Karpas-422 (cell line): ENCODE measurements at regions not wholly inside any gene's neighbourhood (a gene's known extent, or its start where the extent isn't known, plus 50 kb on each side); places are given as distances from the start of the nearest gene placed in this dataset.

Experiments
- DNase-seq: peaks from one replicate; pipeline ENCODE4 v3.0.0-alpha.2; 2015
- H2AFZ ChIP-seq: fragments of 200-600 bp; sonication (generic); 2 replicates; pipeline ENCODE4 v1.6.1; 2014; ENCODE audit warnings: antibody characterized with exemption, low read length, mixed read lengths
- H3K27ac ChIP-seq: fragments of 200-600 bp; sonication (generic); 2 replicates; pipeline ENCODE4 v1.5.1; 2014; ENCODE audit warnings: mild to moderate bottlenecking, low read length, moderate library complexity
- H3K27me3 ChIP-seq: fragments of 200-600 bp; sonication (generic); 2 replicates; pipeline ENCODE4 v1.6.1; 2014; ENCODE audit warnings: low read length, mixed read lengths
- H3K36me3 ChIP-seq: fragments of 200-600 bp; sonication (generic); 2 replicates; pipeline ENCODE4 v1.6.1; 2014; ENCODE audit warnings: low read length, mixed read lengths; ENCODE audit not compliant: insufficient read depth
- H3K4me1 ChIP-seq: fragments of 200-600 bp; sonication (generic); 2 replicates; pipeline ENCODE4 v1.6.1; 2014; ENCODE audit warnings: mild to moderate bottlenecking, low read length, mixed read lengths
- H3K4me2 ChIP-seq: fragments of 200-600 bp; sonication (generic); 2 replicates; pipeline ENCODE4 v1.6.1; 2014; ENCODE audit warnings: low read length, low read depth, mild to moderate bottlenecking; ENCODE audit not compliant: poor library complexity, severe bottlenecking
- H3K4me3 ChIP-seq: fragments of 200-600 bp; sonication (generic); 2 replicates; pipeline ENCODE4 v1.5.1; 2014; ENCODE audit warnings: mild to moderate bottlenecking, antibody characterized with exemption, low read length, mixed read lengths
- H3K79me2 ChIP-seq: fragments of 200-600 bp; sonication (generic); 2 replicates; pipeline ENCODE4 v1.6.1; 2014; ENCODE audit warnings: mild to moderate bottlenecking, low read length, mixed read lengths
- H3K9ac ChIP-seq: fragments of 200-600 bp; sonication (generic); 2 replicates; pipeline ENCODE4 v1.6.0; 2014; ENCODE audit warnings: low read length
- H3K9me2 ChIP-seq: fragments of 200-600 bp; sonication (generic), shearing (Covaris generic); replicated peaks from 2 replicates; pipeline ENCODE4 v1.6.0; 2014; ENCODE audit warnings: mild to moderate bottlenecking, low read length, moderate library complexity; ENCODE audit not compliant: insufficient read depth
- H3K9me3 ChIP-seq: fragments of 300-700, 200-600 bp; sonication (generic); 2 replicates; pipeline ENCODE4 v1.6.1; 2014; ENCODE audit warnings: low read length, mixed read lengths
- H4K20me1 ChIP-seq: fragments of 200-600 bp; sonication (generic); 2 replicates; pipeline ENCODE4 v1.6.1; 2014; ENCODE audit warnings: mild to moderate bottlenecking, antibody characterized with exemption, low read length, low read depth; ENCODE audit not compliant: insufficient read depth

- no peak overlapping the region for H3K4me3 ChIP-seq
- no peak for DNase-seq
- no peak overlapping the region for H3K4me2 ChIP-seq
- H3K79me2 ChIP-seq: no peaks in the 10 kb centered on the region
- no peaks in the 10 kb centered on the region for H3K27me3 ChIP-seq
- H3K27ac ChIP-seq: no peak overlapping the region
- no peak overlapping the region for H3K9ac ChIP-seq
- H3K9me3 ChIP-seq: peaks cover 60% of the 10 kb centered on the region
- H2AFZ ChIP-seq: no peak overlapping the region
- no peaks in the 10 kb centered on the region for H3K9me2 ChIP-seq
- H3K4me1 ChIP-seq: no peaks in the 10 kb centered on the region
- H4K20me1 ChIP-seq: no peaks in the 10 kb centered on the region
- no peaks in the 10 kb centered on the region for H3K36me3 ChIP-seq
Measured at GRCh38 chr21:23644768-23645167, 1962.5 kb downstream of the MRPL39 start.

GRCh38 chr21:23639721-23640120, 1967.6 kb downstream of the MRPL39 start:
- H3K4me3 ChIP-seq: no peak overlapping the region
- no peaks in the 10 kb centered on the region for H4K20me1 ChIP-seq
- H2AFZ ChIP-seq: no peak overlapping the region
- no peaks in the 10 kb centered on the region for H3K27me3 ChIP-seq
- no peaks in the 10 kb centered on the region for H3K79me2 ChIP-seq
- no peak overlapping the region for H3K9ac ChIP-seq
- H3K36me3 ChIP-seq: no peaks in the 10 kb centered on the region
- DNase-seq: no peak
- no peak overlapping the region for H3K4me2 ChIP-seq
- peaks cover 46% of the 10 kb centered on the region for H3K9me3 ChIP-seq
- no peaks in the 10 kb centered on the region for H3K9me2 ChIP-seq
- no peak overlapping the region for H3K27ac ChIP-seq
- no peaks in the 10 kb centered on the region for H3K4me1 ChIP-seq

GRCh38 chr21:23638131-23638695, 1969.1 kb downstream of the MRPL39 start:
- Histone ChIP-seq H3K9me2 (no peaks in the 10 kb centered on the region), H4K20me1 (no peaks in the 10 kb centered on the region), H3K4me2 (no peak overlapping the region), H3K27ac (no peak overlapping the region), H3K4me3 (no peak overlapping the region), H3K9me3 (peaks cover 41% of the 10 kb centered on the region), H3K36me3 (no peaks in the 10 kb centered on the region), H2AFZ (no peak overlapping the region), H3K4me1 (no peaks in the 10 kb centered on the region), H3K27me3 (no peaks in the 10 kb centered on the region), H3K9ac (no peak overlapping the region), H3K79me2 (no peaks in the 10 kb centered on the region)
- no peak for DNase-seq

GRCh38 chr21:23633447-23633940, 1973.8 kb downstream of the MRPL39 start:
- H3K27me3 ChIP-seq: no peaks in the 10 kb centered on the region
- H3K9me2 ChIP-seq: no peaks in the 10 kb centered on the region
- peaks cover 26% of the 10 kb centered on the region for H3K9me3 ChIP-seq

GRCh38 chr21:23624281-23624680, 1983.0 kb downstream of the MRPL39 start:
- no peaks in the 10 kb centered on the region for H3K9me2 ChIP-seq

More at GRCh38 chr21:23633447-23633940, 1973.8 kb downstream of the MRPL39 start:
- H3K27ac ChIP-seq: no peak overlapping the region
- H3K4me3 ChIP-seq: no peak overlapping the region
- no peak overlapping the region for H2AFZ ChIP-seq
- no peak overlapping the region for H3K9ac ChIP-seq
- H3K4me2 ChIP-seq: no peak overlapping the region
- DNase-seq: no peak
- no peaks in the 10 kb centered on the region for H4K20me1 ChIP-seq
- H3K4me1 ChIP-seq: no peaks in the 10 kb centered on the region
- no peaks in the 10 kb centered on the region for H3K79me2 ChIP-seq
- no peaks in the 10 kb centered on the region for H3K36me3 ChIP-seq

DNA sequence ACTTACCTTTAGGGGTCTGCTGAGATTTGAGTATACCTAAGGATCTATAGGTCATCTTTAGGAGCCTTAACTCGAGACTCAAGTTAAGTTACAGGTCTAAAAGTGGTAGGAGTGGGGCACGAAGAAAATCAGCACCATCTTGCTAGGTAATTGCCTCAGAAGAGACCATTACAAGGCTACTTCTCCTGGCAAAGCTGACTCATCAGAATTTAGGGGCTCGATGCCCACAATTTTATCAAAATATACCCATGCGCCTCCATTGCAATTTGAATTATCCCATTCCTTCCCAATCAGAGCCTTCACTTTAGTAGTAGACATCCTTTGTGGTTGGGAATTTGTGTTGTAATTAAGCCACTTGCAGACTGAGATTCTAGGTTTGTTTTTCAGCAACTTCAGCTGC, 1994.3 kb downstream of the MRPL39 start:
- Histone ChIP-seq H3K9me2 (no peaks in the 10 kb centered on the region), H3K27me3 (no peaks in the 10 kb centered on the region), H3K36me3 (no peaks in the 10 kb centered on the region), H3K27ac (no peak overlapping the region), H3K4me3 (no peak overlapping the region), H3K9ac (no peak overlapping the region), H4K20me1 (no peaks in the 10 kb centered on the region), H3K79me2 (no peaks in the 10 kb centered on the region), H3K4me2 (no peak overlapping the region), H3K4me1 (no peaks in the 10 kb centered on the region), H3K9me3 (peaks cover 18% of the 10 kb centered on the region), H2AFZ (no peak overlapping the region)
- no peak for DNase-seq

More at GRCh38 chr21:23624281-23624680, 1983.0 kb downstream of the MRPL39 start:
- Histone ChIP-seq H2AFZ (no peak overlapping the region), H3K4me2 (no peak overlapping the region), H3K27ac (no peak overlapping the region), H3K79me2 (no peaks in the 10 kb centered on the region), H3K9me3 (peaks cover 22% of the 10 kb centered on the region), H3K9ac (no peak overlapping the region), H3K27me3 (no peaks in the 10 kb centered on the region), H4K20me1 (no peaks in the 10 kb centered on the region), H3K36me3 (no peaks in the 10 kb centered on the region), H3K4me3 (no peak overlapping the region), H3K4me1 (no peaks in the 10 kb centered on the region)
- DNase-seq: no peak

DNA sequence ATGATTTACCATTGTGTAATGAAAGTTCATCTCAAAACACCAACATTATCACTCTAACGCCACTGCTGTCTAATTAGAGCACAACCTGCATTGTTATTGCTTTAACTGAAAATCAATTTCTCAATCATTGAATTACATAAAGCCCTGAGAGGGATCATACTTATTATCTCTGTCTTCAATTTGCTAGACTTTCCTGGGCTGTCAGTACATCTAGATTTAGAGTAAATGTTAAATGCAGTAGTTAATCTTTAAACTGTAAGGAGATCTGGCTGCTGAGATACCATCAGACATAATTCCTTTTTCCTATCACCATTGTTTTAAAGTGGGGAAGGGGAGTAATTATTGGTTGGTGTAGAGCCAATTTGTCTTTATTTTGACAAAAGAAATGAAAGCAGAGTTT, 1995.1 kb downstream of the MRPL39 start:
- Histone ChIP-seq H2AFZ (no peak overlapping the region), H3K4me2 (no peak overlapping the region), H3K9me3 (peaks cover 17% of the 10 kb centered on the region), H3K9me2 (no peaks in the 10 kb centered on the region), H3K27me3 (no peaks in the 10 kb centered on the region), H3K27ac (no peak overlapping the region), H3K9ac (no peak overlapping the region), H3K79me2 (no peaks in the 10 kb centered on the region), H4K20me1 (no peaks in the 10 kb centered on the region), H3K4me3 (no peak overlapping the region), H3K4me1 (no peaks in the 10 kb centered on the region), H3K36me3 (no peaks in the 10 kb centered on the region)
- no peak for DNase-seq

DNA sequence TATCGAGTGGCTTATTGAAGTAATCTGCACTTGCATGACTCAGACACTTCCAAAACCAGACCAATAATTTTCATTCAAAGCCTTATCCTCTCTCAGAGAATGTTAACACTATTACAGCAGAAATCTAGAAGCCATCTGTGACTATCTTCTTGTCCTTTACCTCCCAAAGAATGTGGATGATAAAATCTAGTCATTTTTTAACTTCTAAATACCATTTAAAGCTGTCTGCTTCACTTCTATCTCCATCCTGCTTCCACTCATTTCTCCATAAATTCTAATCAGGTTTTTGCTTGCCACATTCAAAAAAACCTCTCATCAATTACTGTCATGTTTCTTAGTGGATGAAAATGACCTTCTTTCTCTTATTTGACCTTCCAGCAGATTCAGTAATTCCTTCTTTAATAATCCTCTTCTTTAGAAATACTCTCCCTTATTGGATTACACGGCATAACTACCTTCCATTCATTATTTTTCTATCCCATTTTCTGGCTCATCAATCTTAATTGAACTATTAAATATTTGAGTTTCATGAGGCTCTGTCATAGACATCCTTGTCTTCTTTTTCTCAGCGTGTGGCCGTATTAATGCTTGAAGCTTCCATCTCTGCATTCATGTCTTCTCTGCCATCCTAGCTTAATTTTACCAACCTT, 1999.4 kb downstream of the MRPL39 start:
- H3K36me3 ChIP-seq: no peaks in the 10 kb centered on the region
- no peak for DNase-seq
- no peaks in the 10 kb centered on the region for H3K4me1 ChIP-seq
- no peaks in the 10 kb centered on the region for H3K27me3 ChIP-seq
- H3K4me3 ChIP-seq: no peak overlapping the region
- H4K20me1 ChIP-seq: no peaks in the 10 kb centered on the region
- H3K4me2 ChIP-seq: no peak overlapping the region
- no peak overlapping the region for H3K9ac ChIP-seq
- no peak overlapping the region for H2AFZ ChIP-seq
- H3K9me3 ChIP-seq: peaks cover 36% of the 10 kb centered on the region
- H3K79me2 ChIP-seq: no peaks in the 10 kb centered on the region
- no peaks in the 10 kb centered on the region for H3K9me2 ChIP-seq
- H3K27ac ChIP-seq: no peak overlapping the region
